HCT116 (cell line): ENCODE measurements at regions not wholly inside any gene's neighbourhood (a gene's known extent, or its start where the extent isn't known, plus 50 kb on each side); places are given as distances from the start of the nearest gene placed in this dataset.

ENCODE experiments used
- ATAC-seq: fragments of 200-7000 bp; cut with Tn5 transposase; 2 replicates; pipeline ENCODE4 v1.9.1; 2020; ENCODE audit warnings: mild to moderate bottlenecking, moderate library complexity
- BruUV-seq: library from RNA; stranded (reverse); fragments of 400-500 nt; replicated peaks from 2 replicates; lab custom pipeline; 2021; lab: Mats Ljungman, UMichigan
- CTCF ChIA-PET: fragments of 300-600 bp; sonication (Branson Sonifier 250); formaldehyde crosslinking; loops from one replicate; lab custom pipeline; 2021; ENCODE audit warnings: antibody characterized with exemption; lab: Charles Lee
- POLR2A ChIA-PET: fragments of 300-600, 350-600 bp; sonication (Branson Sonifier 250); formaldehyde crosslinking; loops from one replicate; lab custom pipeline; 2021; ENCODE audit warnings: antibody characterized with exemption; lab: Charles Lee
- RAD21 ChIA-PET, 2 experiments: fragments of 300-600 bp; sonication (Branson Sonifier 250); formaldehyde crosslinking; loops; one replicate each; lab custom pipeline; 2023; ENCODE audit warnings: low total read pairs in 2 of 2; ENCODE audit not compliant: uncharacterized antibody in 2 of 2, unreplicated experiment in 2 of 2, low non-redundant PET in 1 of 2; lab: Charles Lee
- DNase-seq: peaks from one replicate; pipeline ENCODE4 v3.0.0-alpha.2; 2010; ENCODE audit warnings: low read depth, low spot score
- H2AFZ ChIP-seq: fragments of 200-600 bp; shearing (Covaris generic), sonication (generic); 2 replicates; pipeline ENCODE4 v1.6.1; 2017; ENCODE audit warnings: low read depth, mixed run types, mixed read lengths, antibody characterized with exemption, low read length; ENCODE audit not compliant: poor library complexity, severe bottlenecking
- H3K27ac ChIP-seq: 2 replicates; pipeline ENCODE4 v1.5.1; 2012; ENCODE audit warnings: low read depth, low read length
- H3K27me3 ChIP-seq: fragments of 200-600 bp; sonication (generic); 2 replicates; pipeline ENCODE4 v1.6.1; 2016; ENCODE audit warnings: mixed run types, low read length, mixed read lengths; ENCODE audit not compliant: insufficient read depth
- H3K36me3 ChIP-seq, 2 experiments: fragments of 200-500 bp in 1 of 2; fragments of 200-600 bp in 1 of 2; sonication (Bioruptor generic) in 1 of 2; sonication (generic) in 1 of 2; 2 replicates each; pipeline versions ENCODE4 v1.5.1 to v1.6.1; 2014 to 2016; ENCODE audit warnings: low read length in 2 of 2, inconsistent platforms in 1 of 2, mixed read lengths in 1 of 2, mixed run types in 1 of 2; ENCODE audit not compliant: insufficient read depth in 2 of 2, control insufficient read depth in 1 of 2
- H3K4me1 ChIP-seq, 2 experiments: fragments of 200-600 bp in 1 of 2; sonication (generic) in 1 of 2; 2 replicates each; pipeline versions ENCODE4 v1.5.1 to v1.6.1; 2012 to 2017; ENCODE audit warnings: low read length in 2 of 2, inconsistent platforms in 1 of 2, mild to moderate bottlenecking in 1 of 2, mixed read lengths in 1 of 2, mixed run types in 1 of 2, moderate library complexity in 1 of 2; ENCODE audit not compliant: insufficient read depth in 2 of 2, control insufficient read depth in 1 of 2
- H3K4me2 ChIP-seq: fragments of 200-600 bp; sonication (generic); 2 replicates; pipeline ENCODE4 v1.6.1; 2017; ENCODE audit warnings: mixed run types, low read length, mixed read lengths
- H3K4me3 ChIP-seq, 2 experiments: fragments of 200-600 bp in 1 of 2; sonication (generic) in 1 of 2; replicated peaks in 1 of 2; 2 replicates each; pipeline ENCODE4 v1.5.1; 2011 to 2016; ENCODE audit warnings: low read length in 2 of 2, control low read depth in 1 of 2, low read depth in 1 of 2, mild to moderate bottlenecking in 1 of 2, mixed read lengths in 1 of 2, mixed run types in 1 of 2
- H3K79me2 ChIP-seq: fragments of 200-600 bp; sonication (generic); 2 replicates; pipeline ENCODE4 v1.6.1; 2017; ENCODE audit warnings: mild to moderate bottlenecking, mixed run types, low read length, moderate library complexity, mixed read lengths; ENCODE audit not compliant: insufficient read depth
- H3K9ac ChIP-seq: fragments of 200-600 bp; sonication (generic); 2 replicates; pipeline ENCODE4 v1.6.1; 2016; ENCODE audit warnings: low read length, mixed read lengths
- H3K9me2 ChIP-seq: fragments of 200-600 bp; sonication (generic), shearing (Covaris generic); 2 replicates; pipeline ENCODE4 v1.6.1; 2017; ENCODE audit warnings: mixed run types, mild to moderate bottlenecking, moderate library complexity; ENCODE audit not compliant: insufficient read depth
- H3K9me3 ChIP-seq, 2 experiments: fragments of 200-500 bp in 1 of 2; fragments of 200-600 bp in 1 of 2; sonication (Bioruptor generic) in 1 of 2; sonication (generic) in 1 of 2; 2 replicates each; pipeline ENCODE4 v1.6.1; 2014 to 2017; ENCODE audit warnings: low read length in 2 of 2, mixed read lengths in 2 of 2, inconsistent platforms in 1 of 2, low read depth in 1 of 2, mild to moderate bottlenecking in 1 of 2, mixed run types in 1 of 2, moderate library complexity in 1 of 2; ENCODE audit not compliant: control insufficient read depth in 1 of 2, insufficient read depth in 1 of 2
- H4K20me1 ChIP-seq: fragments of 200-600 bp; sonication (generic), shearing (Covaris generic); 2 replicates; pipeline ENCODE4 v1.6.1; 2017; ENCODE audit warnings: mixed run types, mild to moderate bottlenecking, moderate library complexity; ENCODE audit not compliant: insufficient read depth
- CBX3 ChIP-seq: IDR thresholded peaks from 2 replicates; pipeline ENCODE4 v1.6.1; 2012; ENCODE audit warnings: low read depth
- FOSL1 ChIP-seq: IDR thresholded peaks from 2 replicates; pipeline ENCODE4 v1.6.1; 2012; ENCODE audit warnings: low read depth
- intact Hi-C: fragments of 100-400 bp; cut with micrococcal nuclease; formaldehyde crosslinking; loops from 2 replicates; pipeline ENCODE4 v1.10.0; 2022
- TF ChIP-seq, protein P1 (sequence below): IDR thresholded peaks from 2 replicates; pipeline ENCODE4 v1.6.1; 2012; ENCODE audit warnings: low read depth
- TF ChIP-seq, protein P2 (sequence below), 3 experiments: fragments of 200-600 bp in 1 of 3; sonication (generic) in 1 of 3; IDR thresholded peaks in 2 of 3; conservative IDR thresholded peaks in 1 of 3; 2 replicates each; pipeline ENCODE4 v1.5.1; 2012 to 2017; ENCODE audit warnings: low read depth in 2 of 3, low read length in 2 of 3, antibody characterized with exemption in 1 of 3, borderline replicate concordance in 1 of 3, control low read depth in 1 of 3, mild to moderate bottlenecking in 1 of 3, mixed read lengths in 1 of 3, mixed run types in 1 of 3, moderate library complexity in 1 of 3; ENCODE audit not compliant: insufficient read depth in 1 of 3

DNA sequence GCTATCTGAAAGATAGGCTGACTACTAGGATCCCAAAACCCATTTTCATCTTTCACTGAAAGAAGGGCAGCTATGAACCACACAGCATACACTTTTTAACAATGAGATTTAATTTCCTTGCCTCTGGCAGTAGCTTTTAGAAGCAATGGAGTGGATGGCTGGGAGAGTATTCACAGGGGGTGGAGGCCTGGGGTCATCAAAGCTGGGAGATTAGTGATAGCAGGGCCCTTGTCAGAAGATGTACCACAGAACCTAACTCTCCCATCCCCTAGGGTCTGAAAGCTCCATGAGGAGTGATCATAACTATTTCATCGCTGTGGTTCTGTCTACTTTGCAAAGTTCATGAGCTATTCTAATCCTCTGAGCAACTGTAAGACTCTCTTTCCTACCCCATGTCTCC, 332.2 kb downstream of the PRELID2 start:
- CTCF ChIA-PET: no interaction called here
- no peaks in the 10 kb centered on the region for H3K36me3 ChIP-seq

More for the DNA sequence above, 332.2 kb downstream of the PRELID2 start:
- ATAC-seq (no peak), DNase-seq (no peak)
- Histone ChIP-seq H3K4me1 (no peaks in the 10 kb centered on the region), H4K20me1 (no peaks in the 10 kb centered on the region), H3K27ac (no peak overlapping the region), H3K4me2 (no peak overlapping the region), H2AFZ (no peak overlapping the region), H3K9me2 (no peaks in the 10 kb centered on the region), H3K9ac (no peak overlapping the region), H3K27me3 (no peaks in the 10 kb centered on the region), H3K9me3 (no peaks in the 10 kb centered on the region), H3K4me3 (no peak overlapping the region), H3K79me2 (no peaks in the 10 kb centered on the region)
- intact Hi-C loops: no loop called here
- BruUV-seq: no TSS peak
- ChIA-PET RAD21 (no interaction called here), POLR2A (no interaction called here)
- TF ChIP-seq FOSL1 (no peak), CBX3 (no peak)
- TF ChIP-seq, protein P1, sequence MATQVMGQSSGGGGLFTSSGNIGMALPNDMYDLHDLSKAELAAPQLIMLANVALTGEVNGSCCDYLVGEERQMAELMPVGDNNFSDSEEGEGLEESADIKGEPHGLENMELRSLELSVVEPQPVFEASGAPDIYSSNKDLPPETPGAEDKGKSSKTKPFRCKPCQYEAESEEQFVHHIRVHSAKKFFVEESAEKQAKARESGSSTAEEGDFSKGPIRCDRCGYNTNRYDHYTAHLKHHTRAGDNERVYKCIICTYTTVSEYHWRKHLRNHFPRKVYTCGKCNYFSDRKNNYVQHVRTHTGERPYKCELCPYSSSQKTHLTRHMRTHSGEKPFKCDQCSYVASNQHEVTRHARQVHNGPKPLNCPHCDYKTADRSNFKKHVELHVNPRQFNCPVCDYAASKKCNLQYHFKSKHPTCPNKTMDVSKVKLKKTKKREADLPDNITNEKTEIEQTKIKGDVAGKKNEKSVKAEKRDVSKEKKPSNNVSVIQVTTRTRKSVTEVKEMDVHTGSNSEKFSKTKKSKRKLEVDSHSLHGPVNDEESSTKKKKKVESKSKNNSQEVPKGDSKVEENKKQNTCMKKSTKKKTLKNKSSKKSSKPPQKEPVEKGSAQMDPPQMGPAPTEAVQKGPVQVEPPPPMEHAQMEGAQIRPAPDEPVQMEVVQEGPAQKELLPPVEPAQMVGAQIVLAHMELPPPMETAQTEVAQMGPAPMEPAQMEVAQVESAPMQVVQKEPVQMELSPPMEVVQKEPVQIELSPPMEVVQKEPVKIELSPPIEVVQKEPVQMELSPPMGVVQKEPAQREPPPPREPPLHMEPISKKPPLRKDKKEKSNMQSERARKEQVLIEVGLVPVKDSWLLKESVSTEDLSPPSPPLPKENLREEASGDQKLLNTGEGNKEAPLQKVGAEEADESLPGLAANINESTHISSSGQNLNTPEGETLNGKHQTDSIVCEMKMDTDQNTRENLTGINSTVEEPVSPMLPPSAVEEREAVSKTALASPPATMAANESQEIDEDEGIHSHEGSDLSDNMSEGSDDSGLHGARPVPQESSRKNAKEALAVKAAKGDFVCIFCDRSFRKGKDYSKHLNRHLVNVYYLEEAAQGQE: no peak
- TF ChIP-seq, protein P2, sequence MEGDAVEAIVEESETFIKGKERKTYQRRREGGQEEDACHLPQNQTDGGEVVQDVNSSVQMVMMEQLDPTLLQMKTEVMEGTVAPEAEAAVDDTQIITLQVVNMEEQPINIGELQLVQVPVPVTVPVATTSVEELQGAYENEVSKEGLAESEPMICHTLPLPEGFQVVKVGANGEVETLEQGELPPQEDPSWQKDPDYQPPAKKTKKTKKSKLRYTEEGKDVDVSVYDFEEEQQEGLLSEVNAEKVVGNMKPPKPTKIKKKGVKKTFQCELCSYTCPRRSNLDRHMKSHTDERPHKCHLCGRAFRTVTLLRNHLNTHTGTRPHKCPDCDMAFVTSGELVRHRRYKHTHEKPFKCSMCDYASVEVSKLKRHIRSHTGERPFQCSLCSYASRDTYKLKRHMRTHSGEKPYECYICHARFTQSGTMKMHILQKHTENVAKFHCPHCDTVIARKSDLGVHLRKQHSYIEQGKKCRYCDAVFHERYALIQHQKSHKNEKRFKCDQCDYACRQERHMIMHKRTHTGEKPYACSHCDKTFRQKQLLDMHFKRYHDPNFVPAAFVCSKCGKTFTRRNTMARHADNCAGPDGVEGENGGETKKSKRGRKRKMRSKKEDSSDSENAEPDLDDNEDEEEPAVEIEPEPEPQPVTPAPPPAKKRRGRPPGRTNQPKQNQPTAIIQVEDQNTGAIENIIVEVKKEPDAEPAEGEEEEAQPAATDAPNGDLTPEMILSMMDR (IDR thresholded peaks at IDR 0.05 in 2 of 3, conservative IDR thresholded peaks at IDR 0.05 in 1 of 3; ENCODE audit: borderline replicate concordance in 1 of 3, insufficient read depth in 1 of 3, low read depth in 2 of 3, low read length in 2 of 3): no peak
